GM19043 (cell line): ENCODE measurements at regions not wholly inside any gene's neighbourhood (a gene's known extent, or its start where the extent isn't known, plus 50 kb on each side); places are given as distances from the start of the nearest gene placed in this dataset.
"Not testable (repeated sequence)": the region's sequence is repeated elsewhere in the genome, so short reads cannot be mapped to it uniquely, and the experiment has no call there.

Experiments used
- ATAC-seq: cut with Tn5 transposase; IDR thresholded peaks from one replicate; pipeline ENCODE4 v1.9.1; 2021; ENCODE audit warnings: low read depth; ENCODE audit not compliant: unreplicated experiment

- ATAC-seq = no peak
These were observed 374.9 kb upstream of the IRAK1BP1 start for GRCh38 chr6:78492351-78493017.

- no peak for ATAC-seq
These were observed 366.9 kb upstream of the IRAK1BP1 start for GRCh38 chr6:78500299-78501089.

GRCh38 chr6:78502386-78502887, 364.9 kb upstream of the IRAK1BP1 start:
- ATAC-seq = no peak

- ATAC-seq = no peak
These were observed 362.2 kb upstream of the IRAK1BP1 start for GRCh38 chr6:78505178-78505577.

- ATAC-seq = no peak
These were observed 356.3 kb upstream of the IRAK1BP1 start for GRCh38 chr6:78511009-78511408.

GRCh38 chr6:78513856-78514255, 353.5 kb upstream of the IRAK1BP1 start:
- no peak for ATAC-seq

GRCh38 chr6:78515271-78515670, 352.1 kb upstream of the IRAK1BP1 start:
- no peak for ATAC-seq

- no peak for ATAC-seq
These were observed 350.0 kb upstream of the IRAK1BP1 start for GRCh38 chr6:78517399-78517798.

- ATAC-seq = no peak
These were observed 343.7 kb upstream of the IRAK1BP1 start for GRCh38 chr6:78523622-78524021.

GRCh38 chr6:78525976-78526375, 341.4 kb upstream of the IRAK1BP1 start:
- no peak for ATAC-seq

- ATAC-seq = no peak
These were observed 340.9 kb upstream of the IRAK1BP1 start for GRCh38 chr6:78526432-78526831.

GRCh38 chr6:78528926-78529325, 338.4 kb upstream of the IRAK1BP1 start:
- no peak for ATAC-seq

- no peak for ATAC-seq
These were observed 337.1 kb upstream of the IRAK1BP1 start for GRCh38 chr6:78530208-78530607.

- ATAC-seq = no peak
These were observed 333.9 kb upstream of the IRAK1BP1 start for GRCh38 chr6:78533426-78533825.

GRCh38 chr6:78533876-78534275, 333.5 kb upstream of the IRAK1BP1 start:
- no peak for ATAC-seq

- no peak for ATAC-seq
These were observed 329.3 kb upstream of the IRAK1BP1 start for GRCh38 chr6:78538002-78538401.

GRCh38 chr6:78547636-78548035, 319.7 kb upstream of the IRAK1BP1 start:
- not testable (repeated sequence) for ATAC-seq

GRCh38 chr6:78551361-78551760, 316.0 kb upstream of the IRAK1BP1 start:
- no peak for ATAC-seq

- ATAC-seq = no peak
These were observed 314.9 kb upstream of the IRAK1BP1 start for GRCh38 chr6:78552435-78552834.

GRCh38 chr6:78554341-78554740, 313.0 kb upstream of the IRAK1BP1 start:
- no peak for ATAC-seq

- no peak for ATAC-seq
These were observed 308.3 kb upstream of the IRAK1BP1 start for GRCh38 chr6:78559056-78559455.

- ATAC-seq = no peak
These were observed 306.3 kb upstream of the IRAK1BP1 start for GRCh38 chr6:78561015-78561414.
